Stimulated activated CD4-positive, alpha-beta T cell treated with anti-CD3 and anti-CD28 coated beads, Interleukin-2, amount 100 ng/mL, for 48 hours (primary cell): ENCODE measurements at regions not wholly inside any gene's neighbourhood (a gene's known extent, or its start where the extent isn't known, plus 50 kb on each side); places are given as distances from the start of the nearest gene placed in this dataset.

ENCODE experiments used
- DNase-seq, 2 donors: peaks; one replicate each; pipeline ENCODE4 v3.0.0-alpha.2; 2020

DNA sequence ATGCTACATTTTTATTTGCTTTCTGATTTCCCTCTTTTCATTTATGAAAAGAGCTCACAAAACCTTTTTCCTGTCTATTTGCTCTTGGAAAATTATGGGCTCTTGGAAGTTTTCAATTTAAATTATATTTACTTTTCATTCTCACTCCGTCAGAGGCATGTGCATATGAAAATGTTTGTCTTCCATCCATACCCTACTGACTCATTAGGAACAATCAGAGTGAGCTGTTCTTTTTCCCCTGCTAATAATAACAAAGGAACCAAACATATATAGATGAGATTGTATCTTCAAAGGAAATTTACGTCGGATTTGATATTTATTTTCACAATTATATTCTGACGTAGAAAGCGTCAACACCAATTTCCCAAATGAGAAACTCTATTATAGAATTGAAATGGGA, 1101.2 kb downstream of the TSN start:
- no peak for DNase-seq

DNA sequence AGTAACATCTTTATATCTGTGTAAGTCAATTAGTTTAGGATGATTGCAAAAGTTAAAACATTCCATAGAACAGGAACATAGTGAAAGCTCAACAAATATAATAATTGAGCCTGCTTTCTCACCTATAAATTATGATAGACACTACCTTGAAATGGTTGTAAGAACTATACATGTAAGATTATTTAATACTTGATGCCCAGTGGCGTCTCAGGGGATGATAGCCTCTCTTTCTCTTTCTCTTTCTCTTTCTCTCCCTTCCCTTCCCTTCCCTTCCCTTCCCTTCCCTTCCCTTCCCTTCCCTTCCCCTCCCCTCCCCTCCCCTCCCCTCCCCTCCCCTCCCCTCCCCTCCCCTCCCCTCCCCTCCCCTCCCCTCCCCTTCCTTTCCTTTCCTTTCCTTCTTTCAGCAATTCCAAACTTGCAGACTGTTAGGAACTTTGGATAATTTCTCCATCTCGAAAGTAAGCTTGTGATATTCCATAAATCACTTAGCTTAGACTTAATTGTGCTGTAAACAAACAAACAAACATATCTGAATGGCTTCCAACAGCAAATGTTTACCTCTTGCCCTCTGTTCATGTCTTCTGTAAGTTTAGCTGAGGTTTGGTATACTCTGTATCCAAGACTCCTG, 1102.7 kb downstream of the TSN start:
- no peak for DNase-seq

DNA sequence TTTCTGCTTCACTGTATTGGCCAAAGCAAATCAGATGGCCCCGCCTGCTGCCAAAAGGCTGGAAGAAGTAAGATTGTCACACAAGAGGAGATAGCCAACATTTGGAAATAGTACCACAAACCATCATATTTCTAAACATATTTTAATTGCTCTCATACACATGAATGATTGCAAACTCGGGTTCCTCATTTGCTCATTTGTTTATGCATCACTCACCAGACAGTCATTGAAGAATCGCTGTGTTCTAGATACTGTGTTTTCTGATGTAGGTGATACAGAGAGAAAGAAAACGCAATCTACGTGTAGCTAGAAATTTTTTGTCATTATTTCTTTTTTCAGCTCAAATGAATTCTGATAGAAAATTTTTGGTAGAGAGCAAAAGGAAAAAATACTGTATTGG, 1103.4 kb downstream of the TSN start:
- no peak for DNase-seq

DNA sequence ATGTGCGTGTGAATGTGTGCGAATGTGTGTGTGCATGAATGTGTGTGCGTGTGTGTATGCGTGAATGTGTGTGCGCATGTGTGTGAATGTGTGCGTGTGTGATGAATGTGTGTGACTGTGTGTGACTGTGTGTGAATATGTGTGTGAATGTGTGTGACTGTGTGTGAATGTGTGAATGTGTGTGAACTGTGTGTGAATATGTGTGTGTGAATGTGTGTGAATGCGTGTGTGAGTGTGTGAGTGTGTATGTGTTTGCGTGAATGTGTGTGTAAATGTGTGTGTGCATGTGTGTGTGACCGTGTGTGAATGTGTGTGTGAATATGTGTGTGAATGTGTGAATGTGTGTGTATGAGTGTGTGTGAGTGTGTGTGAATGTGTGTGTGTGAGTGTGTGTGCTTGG, 1103.8 kb downstream of the TSN start:
- DNase-seq = no peak

DNA sequence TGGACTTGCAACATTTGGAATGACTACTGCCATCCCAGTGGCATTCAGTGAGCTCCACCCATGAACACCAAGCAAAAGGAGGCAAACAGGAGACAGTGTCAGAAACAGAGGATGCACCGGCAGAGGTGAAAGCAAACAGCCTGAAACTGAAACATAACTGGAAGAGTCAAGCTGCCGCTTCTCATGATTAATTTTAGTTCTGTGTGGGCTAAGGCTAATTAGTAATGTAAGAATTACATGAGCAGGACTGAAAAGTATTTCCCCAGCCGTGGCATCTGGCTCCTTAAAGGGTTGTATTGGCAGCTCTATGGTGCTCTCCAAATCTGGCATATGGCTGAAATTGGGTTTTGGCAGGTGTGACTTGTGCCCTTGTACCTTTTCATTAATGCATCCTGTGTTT, 1108.1 kb downstream of the TSN start:
- no peak for DNase-seq

DNA sequence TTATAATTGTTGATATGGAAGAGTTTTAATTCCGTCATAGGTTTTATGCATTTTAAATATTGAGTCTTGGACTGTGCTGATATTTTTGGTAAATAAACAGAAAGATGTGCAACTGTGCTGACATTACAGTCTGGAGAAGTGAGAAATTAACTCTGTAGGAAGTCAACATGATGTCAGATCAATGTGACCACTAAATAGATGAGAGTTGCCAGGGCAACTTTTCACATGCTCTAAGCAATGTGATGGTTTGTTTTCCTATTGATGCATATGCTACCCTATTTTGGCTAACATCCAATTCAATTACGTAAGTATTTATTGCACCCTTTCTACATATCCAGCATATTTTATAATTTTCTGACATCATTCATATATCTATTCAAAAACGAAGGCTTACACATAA, 1109.3 kb downstream of the TSN start:
- no peak for DNase-seq

DNA sequence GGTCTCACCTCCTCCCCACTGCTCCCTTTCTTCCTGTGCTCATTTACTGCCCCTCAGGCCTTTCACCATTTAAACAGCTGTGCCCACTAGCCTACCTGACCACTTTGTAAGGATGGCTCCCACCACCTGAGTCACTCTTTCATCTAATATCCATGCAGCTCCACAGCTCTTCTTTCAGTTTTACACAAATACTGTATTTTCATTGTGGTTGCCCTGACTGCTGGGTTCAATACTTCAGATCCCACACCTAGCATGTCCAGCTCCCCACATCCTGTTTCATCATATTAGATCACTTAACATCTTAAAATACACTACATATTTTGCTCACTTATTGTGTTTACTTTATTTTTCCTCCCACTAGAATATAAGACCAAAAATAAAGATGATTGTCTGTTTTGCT, 1110.6 kb downstream of the TSN start:
- no peak for DNase-seq

DNA sequence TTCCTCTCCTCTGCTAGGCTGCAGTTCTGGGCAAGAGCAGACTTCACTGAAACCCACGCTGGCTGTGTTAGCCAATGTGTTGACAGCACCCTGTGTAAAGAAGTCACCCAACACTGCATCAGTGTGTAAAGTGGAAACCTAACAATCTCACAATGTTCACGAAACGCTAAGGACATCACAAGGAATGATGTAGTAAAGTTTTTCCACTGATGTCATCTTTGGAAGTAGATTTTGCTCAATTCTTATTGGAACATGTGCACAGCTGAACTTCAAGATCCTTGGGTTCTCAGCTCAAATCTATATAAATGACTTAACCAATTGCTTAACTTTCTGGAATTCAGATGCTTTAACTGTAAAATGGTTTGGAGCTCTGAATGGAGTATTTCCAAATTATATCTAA, 1112.5 kb downstream of the TSN start:
- DNase-seq = no peak

DNA sequence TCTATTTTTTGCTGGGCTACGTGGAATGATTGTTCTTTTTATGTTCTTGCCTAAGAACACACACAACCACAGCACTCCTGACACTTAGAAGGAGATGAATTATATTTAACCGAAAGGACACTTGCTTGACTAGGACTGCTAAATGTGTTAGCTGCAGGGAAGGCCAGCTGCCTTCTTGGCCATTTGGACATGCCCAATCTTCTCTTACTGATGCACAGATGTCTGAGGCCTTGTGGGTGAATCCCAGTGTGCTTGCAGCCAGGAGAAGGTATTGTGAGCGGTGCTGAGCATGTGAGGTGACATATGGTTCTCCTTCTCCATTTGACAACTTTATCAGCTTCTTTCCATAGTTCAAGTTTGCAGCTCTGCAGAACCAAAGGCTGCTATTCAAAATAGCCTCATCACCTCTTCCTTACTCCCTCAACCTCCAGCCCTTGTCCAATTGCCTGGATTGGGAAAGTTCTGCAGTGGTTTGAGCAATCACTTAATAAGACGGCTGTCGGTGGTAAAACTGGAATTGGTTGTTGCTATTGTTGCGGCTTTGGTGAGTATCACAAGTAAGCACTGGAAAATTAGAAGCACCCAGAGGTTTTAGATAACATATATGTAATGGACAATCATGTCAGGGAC, 1113.3 kb downstream of the TSN start:
- DNase-seq = no peak

DNA sequence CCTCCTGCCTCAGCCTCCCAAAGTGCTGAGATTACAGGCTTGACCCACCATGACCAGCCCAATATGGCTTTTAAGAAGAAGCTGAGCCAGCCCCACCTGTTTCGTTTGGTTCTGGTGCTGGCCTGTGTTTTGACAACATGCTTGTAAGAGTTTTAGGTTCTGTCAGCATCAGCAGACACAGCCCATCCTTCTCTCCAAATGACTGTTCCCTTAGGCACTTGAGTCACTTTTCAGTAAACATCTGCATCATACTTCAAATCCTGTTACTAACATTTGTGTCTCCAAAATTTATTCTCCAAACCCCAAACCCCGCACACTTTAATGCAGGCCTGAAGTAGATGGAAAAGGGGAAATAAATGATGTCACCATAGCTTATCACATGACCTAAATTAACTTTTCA, 1118.5 kb downstream of the TSN start:
- DNase-seq = no peak

DNA sequence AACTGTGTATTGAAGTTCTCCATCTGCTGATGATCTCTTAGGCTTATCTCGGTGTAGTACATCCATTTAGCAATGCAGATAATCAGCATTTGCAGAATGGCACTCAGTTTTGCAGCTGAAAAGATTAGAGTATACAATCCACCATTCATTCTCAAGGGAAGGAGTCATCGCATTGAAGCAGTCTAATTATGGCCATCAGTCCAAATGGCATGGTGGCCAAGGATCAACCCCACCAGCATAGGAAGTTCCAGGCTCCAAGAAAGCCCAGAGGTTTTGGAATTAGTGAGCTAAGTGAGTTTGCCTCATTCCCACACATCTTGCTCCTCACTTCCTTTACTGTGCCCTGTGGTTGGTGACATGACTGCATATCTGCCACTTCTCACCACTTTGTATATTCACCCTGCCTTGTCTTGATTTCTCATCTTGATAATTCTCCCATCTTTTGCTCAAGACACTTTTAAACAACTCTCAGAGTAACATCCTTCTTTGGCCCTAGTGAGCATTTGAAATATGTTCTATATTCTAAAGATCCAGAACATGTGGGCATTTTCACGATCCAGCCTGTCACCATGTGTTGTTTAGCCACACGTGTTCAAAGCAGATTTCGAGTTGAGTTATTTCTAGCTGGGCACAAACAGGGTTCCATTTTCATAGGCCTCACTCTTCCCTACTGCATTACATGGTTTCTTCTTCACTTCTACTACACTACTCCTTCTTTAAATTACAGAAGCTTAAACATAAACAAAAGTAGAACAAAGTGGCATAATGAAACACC, 1119.8 kb downstream of the TSN start:
- no peak for DNase-seq

DNA sequence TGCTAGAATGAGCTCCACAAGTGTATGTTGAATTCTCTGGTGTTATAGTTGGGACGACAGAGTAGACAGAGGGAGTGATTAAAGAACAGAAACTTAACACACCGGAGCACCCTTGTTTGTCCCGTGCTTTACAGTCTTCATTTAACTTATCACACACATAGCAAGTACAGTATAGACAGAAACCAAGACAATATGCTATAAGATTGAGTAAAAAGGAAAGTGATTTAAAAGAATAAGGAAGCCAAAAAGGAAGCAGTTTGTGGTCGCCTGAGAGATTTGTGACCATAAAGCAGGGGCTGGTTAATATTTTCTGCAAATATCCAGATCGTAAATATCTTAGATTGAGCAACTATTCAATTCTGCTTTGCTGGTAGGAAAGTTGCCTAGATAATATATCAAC, 1128.4 kb downstream of the TSN start:
- DNase-seq = no peak

DNA sequence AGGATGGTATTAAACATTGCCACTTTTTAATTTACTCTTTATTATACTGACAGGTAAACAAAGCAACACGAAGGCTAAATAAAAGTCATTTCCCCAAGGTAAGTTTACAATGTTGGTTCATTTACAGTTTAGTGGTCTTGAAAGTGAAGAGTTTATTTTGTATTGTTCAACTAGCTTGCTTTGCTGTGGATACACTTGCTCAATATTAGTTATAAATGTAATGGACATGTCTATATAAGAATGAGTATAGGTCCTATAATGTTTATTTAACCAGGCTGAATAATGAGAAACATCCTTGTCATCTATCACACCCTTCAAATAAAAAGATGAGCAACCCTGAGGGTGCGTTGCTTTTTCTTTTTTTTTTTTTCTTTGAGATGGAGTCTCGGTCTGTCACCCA, 1129.4 kb downstream of the TSN start:
- no peak for DNase-seq

DNA sequence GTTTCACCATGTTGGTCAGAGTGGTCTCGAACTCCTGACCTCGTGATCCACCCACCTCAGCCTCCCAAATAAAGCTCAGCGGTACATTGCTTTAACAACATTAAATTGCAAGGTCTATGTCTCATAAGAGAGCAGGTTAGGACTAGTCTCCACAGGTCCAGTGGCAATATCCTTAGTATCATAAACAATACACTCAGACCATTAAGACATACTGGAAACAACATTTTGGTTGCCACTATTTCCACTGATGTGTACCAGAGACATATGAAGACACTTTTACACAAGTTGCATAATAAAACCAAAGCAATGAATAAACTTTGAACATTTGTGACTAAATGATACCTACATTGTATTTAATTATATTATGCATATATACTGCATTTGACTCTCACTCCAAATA, 1130.0 kb downstream of the TSN start:
- no peak for DNase-seq

DNA sequence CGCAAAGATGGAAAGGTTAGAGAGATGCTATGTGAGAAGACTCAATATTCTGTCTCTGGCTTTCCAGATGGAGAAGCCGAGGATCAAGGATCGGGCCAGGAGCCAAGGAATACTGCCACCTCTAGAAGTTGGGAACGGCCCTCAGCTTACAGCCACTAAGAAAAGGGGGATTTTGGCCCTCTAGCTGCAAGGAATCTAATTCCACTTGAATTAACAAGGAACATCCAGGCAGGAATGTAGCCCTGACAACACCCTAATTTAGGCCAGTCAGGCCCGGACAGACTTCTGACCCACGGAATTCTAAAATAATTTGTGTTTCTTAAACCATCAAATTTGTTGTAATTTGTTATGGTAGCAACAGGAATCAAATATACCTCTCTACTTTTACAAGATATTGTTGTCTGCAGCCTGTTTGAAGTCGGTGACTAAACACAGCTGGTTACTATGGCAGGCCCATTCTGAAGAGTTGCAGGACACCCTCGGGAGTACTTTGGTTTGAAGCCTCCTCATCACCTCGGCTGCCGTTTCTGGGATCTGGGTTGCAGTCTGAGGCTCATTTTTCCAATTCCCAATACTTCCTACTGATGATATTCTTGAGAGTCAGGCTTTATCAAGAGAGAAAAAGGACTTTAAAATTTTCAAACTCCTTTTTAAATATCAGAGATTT, 1131.2 kb downstream of the TSN start:
- DNase-seq = no peak

DNA sequence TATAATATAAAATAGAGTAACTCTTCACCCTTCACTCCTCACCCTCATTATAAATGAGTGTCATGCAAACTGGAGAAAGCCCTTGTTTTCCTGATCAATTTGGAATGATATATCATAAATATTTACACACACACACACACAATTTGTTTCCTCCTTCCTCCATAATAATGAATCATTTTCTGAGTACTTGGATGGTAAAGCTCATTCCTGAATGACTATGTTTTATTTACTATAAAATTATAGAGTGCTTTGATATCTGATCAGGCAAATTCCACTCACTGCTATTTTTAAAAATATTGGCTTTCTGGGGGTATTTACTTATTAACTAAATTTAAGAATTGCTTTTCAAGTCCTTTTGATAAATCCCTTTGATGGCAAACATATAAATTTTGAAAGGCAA, 1125.5 kb upstream of the CNTNAP5 start:
- no peak for DNase-seq

DNA sequence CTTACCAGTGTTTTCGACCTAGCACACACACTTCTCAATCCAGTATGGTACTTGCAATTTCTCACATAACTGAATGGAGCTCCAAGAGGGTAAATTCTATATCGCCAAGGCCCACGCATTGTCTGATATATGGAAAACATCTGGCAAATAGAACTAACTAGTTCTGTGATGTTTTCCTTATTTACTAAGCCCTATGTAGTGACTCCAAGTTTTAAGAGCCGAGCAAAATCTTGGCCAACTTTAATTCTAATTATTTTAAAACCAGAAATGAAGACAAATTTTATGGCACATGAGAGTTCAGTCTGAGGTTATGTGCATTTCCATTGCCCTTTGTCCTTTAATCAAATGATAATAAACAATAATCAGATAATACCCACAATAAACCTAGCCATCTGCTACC, 1119.7 kb upstream of the CNTNAP5 start:
- DNase-seq = no peak

DNA sequence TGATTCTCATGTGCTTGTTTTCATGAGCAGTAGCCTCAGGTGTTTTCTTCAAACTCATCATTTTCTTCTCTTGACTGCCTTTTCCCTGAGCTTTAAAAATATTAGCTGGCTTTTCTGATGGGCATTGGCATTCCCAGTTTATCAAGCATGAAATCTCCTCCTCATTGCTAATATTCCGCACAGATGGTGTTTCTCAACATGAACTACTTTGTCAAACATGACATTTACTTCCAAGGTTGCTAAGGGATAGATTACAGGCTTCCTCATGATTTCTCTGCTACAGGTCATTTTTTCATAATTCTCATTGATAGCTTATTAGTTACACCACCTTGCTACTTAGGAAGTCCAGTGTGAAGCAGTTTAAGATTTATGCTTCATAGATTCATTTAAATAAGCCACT, 1116.9 kb upstream of the CNTNAP5 start:
- DNase-seq = no peak

DNA sequence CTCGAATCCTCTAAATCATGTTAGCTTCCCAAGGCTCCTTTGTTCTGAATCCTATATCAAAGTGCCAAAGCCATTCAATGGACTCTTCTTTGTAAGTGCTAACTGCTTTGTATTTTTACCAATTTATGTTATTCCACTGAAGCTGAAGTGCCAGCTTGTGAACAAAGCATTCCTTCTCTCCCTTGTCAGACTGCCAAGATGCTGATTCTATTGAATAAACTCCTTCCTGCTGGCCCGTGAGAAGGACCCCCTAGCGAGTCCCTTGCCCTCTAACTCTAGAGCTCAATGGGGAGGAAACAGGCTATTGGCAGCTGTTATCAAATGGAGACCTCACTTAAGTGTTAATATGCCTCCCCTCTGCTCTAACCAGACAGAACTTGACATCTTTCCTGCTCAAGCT, 1097.9 kb upstream of the CNTNAP5 start:
- DNase-seq = no peak

DNA sequence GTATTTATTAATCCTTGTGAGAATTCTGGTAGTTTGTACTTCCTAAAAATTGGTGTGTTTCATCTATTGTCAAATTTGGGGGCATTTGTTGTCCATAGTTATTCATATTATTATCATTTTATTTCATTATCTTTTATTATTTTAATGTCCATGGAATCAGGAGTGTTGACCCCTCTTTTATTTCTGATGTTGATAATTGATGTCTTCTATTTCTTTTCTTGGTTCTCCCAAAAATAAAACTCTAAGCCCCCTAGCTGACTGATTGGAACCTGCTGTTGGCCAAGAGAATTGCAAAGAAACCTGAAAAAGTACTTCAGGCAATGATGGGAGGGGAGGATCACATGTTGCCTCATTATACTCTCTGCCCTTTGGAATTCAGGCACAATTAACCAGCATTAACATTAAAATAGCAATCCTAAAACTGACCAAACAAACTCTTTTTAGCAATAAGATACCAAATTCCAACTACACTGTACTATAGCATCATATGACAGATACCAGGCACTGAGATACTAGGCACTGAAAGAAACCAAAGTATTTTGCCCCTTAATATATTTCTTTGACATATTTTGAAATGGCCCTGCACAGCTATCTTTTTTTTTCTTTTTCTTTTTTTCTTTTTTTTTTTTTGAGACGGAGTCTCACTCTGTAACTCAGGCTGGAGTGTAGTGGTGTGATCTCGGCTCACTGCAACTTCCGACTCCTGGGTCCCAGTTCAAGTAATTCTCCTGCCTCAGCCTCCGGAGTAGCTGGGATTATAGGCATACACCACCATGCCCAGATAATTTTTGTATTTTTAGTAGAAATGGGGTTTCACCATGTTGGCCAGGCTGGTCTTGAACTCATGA, 1097.2 kb upstream of the CNTNAP5 start:
- DNase-seq = no peak

DNA sequence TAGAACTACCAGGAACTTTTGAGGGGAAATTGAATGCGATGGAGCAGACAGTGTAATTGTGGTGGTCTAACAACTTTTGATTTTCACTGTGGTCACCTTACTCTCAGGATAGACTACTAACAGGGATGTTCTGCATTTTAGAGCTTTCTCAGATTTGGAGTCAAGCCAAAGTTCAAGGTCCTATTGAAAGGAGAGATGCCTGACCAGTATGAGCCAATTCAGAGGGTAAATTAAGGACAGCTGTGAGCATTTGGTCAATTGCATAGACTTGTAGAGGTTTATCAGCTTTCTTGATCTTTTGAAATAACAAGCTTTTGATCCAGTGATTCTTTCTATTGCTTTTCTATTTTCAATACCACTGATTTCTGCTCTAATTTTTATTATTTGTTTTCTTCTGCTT, 1095.7 kb upstream of the CNTNAP5 start:
- no peak for DNase-seq

DNA sequence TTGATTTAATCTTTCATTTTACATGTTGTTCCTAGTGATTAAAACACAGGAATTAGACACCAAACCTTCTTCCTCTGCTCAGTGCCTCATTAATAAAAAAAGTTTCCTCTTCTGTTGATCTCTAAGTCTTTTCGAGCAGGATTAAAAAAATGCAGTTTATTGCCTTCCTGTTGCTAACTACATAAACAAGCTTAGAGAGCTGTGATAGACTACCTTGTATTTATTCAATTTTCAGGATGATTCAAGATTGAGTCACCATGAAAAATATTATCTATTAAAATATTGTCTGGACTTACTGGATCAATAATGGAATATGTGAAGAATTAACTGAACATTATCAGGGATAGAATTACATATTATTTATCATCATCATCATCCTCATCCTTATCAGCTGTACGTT, 1089.6 kb upstream of the CNTNAP5 start:
- DNase-seq = no peak

DNA sequence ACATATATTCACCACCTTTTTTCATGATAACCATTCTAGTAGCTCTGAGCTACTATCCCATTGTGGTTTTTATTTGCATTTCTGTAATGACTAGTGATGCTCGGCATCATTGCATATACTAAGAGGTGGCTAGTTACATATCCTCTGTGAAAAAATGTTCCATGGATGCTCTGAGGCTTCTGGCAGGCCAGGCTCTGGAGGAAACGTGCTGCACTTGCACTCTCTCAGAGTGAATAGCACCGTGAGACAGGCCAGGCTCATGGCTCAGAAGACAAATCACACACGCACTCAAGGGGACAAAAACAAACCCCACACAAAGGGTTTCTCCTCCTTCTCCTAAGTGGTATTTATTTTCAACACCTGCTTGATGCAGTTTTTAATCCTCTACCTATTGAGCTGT, 1085.3 kb upstream of the CNTNAP5 start:
- DNase-seq = no peak
